OCI-LY1 (cell line): ENCODE measurements at regions not wholly inside any gene's neighbourhood (a gene's known extent, or its start where the extent isn't known, plus 50 kb on each side); places are given as distances from the start of the nearest gene placed in this dataset.
"Not testable (repeated sequence)": the region's sequence is repeated elsewhere in the genome, so short reads cannot be mapped to it uniquely, and the experiment has no call there.

Experiments
- H2AFZ ChIP-seq: fragments of 200-600 bp; sonication (generic), shearing (Covaris generic); 2 replicates; pipeline ENCODE4 v1.6.0; 2014; ENCODE audit warnings: antibody characterized with exemption, mild to moderate bottlenecking, low read length
- H3F3A ChIP-seq: fragments of 200-600 bp; sonication (generic), shearing (Covaris generic); 2 replicates; pipeline ENCODE4 v1.6.0; 2014; ENCODE audit warnings: mild to moderate bottlenecking, antibody characterized with exemption, low read length, moderate library complexity; ENCODE audit not compliant: insufficient read depth
- H3K27ac ChIP-seq: fragments of 200-600 bp; sonication (generic); 2 replicates; pipeline ENCODE4 v1.5.1; 2014; ENCODE audit warnings: low read length, mixed run types, mild to moderate bottlenecking, low read depth; ENCODE audit not compliant: poor library complexity, severe bottlenecking
- H3K27me3 ChIP-seq: fragments of 200-600 bp; sonication (generic); 2 replicates; pipeline ENCODE4 v1.6.0; 2014; ENCODE audit warnings: antibody characterized with exemption, mild to moderate bottlenecking, low read length, moderate library complexity; ENCODE audit not compliant: insufficient read depth
- H3K36me3 ChIP-seq: fragments of 200-600 bp; sonication (generic); 2 replicates; pipeline ENCODE4 v1.6.1; 2014; ENCODE audit warnings: mild to moderate bottlenecking, antibody characterized with exemption, low read length, moderate library complexity, mixed read lengths; ENCODE audit not compliant: insufficient read depth
- H3K4me1 ChIP-seq: fragments of 200-600 bp; sonication (generic); 2 replicates; pipeline ENCODE4 v1.5.1; 2014; ENCODE audit warnings: mild to moderate bottlenecking, low read length, moderate library complexity; ENCODE audit not compliant: insufficient read depth, severe bottlenecking
- H3K4me2 ChIP-seq: fragments of 200-600 bp; sonication (generic), shearing (Covaris generic); 2 replicates; pipeline ENCODE4 v1.6.1; 2014; ENCODE audit warnings: low read length
- H3K4me3 ChIP-seq: fragments of 200-600 bp; sonication (generic); 2 replicates; pipeline ENCODE4 v1.5.1; 2014; ENCODE audit warnings: low read length, low read depth, mild to moderate bottlenecking, mixed read lengths; ENCODE audit not compliant: poor library complexity, severe bottlenecking
- H3K79me2 ChIP-seq: fragments of 200-600 bp; shearing (Covaris generic); 2 replicates; pipeline ENCODE4 v1.6.1; 2016; ENCODE audit warnings: mixed run types, low read length, mixed read lengths; ENCODE audit not compliant: insufficient read depth
- H3K9ac ChIP-seq: fragments of 200-600 bp; sonication (generic), shearing (Covaris generic); 2 replicates; pipeline ENCODE4 v1.6.1; 2014; ENCODE audit warnings: mild to moderate bottlenecking, low read length, mixed read lengths
- H3K9me2 ChIP-seq: fragments of 200-600 bp; sonication (generic), shearing (Covaris generic); 2 replicates; pipeline ENCODE4 v1.6.1; 2014; ENCODE audit warnings: low read depth, mild to moderate bottlenecking, low read length, mixed read lengths
- H3K9me3 ChIP-seq: fragments of 200-600 bp; shearing (Covaris generic); 2 replicates; pipeline ENCODE4 v1.6.1; 2014; ENCODE audit warnings: low read length, mixed read lengths
- H4K20me1 ChIP-seq: fragments of 200-600 bp; sonication (generic), shearing (Covaris generic); 2 replicates; pipeline ENCODE4 v1.6.0; 2016; ENCODE audit warnings: mild to moderate bottlenecking, low read length; ENCODE audit not compliant: insufficient read depth
- EZH2 ChIP-seq: fragments of 200-600 bp; sonication (generic), shearing (Covaris generic); IDR thresholded peaks from 2 replicates; pipeline ENCODE4 v1.8.0; 2017; ENCODE audit warnings: borderline replicate concordance, mixed run types, mild to moderate bottlenecking, antibody characterized with exemption, low read length, moderate library complexity, mixed read lengths
- TF ChIP-seq, protein P1 (sequence below): fragments of 200-600 bp; sonication (generic), shearing (Covaris generic); IDR thresholded peaks from 2 replicates; pipeline ENCODE4 v1.5.1; 2017; ENCODE audit warnings: mild to moderate bottlenecking, antibody characterized with exemption, low read length, moderate library complexity, mixed read lengths

DNA sequence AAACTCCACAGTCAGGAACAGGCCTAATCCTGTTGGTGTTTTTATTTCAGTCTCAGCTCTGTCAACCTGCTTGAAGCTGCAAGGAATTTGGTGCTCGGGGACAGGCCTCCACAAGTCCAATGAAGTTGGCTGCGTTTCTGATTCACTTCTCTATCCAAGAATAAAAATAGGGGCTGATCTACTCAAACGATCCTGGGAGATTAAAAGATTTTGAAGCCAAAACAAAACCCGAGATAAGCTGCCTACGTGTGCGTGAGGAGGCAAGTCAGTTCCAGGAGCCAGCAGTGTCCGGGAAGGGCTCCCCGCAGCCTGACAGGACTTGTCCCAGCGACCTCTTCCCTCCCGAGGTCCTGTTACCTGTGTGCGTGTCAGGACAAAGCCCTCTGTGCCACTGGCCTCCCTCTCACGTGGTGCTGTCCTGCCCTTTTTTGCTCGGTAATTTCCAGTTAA lies 98.0 kb downstream of the ETS2 start:
- peaks cover 5% of the 10 kb centered on the region; the same call in 1 of the 2 replicates for H3K9me3 ChIP-seq
- no peaks in the 10 kb centered on the region for H3F3A ChIP-seq
- no peaks in the 10 kb centered on the region for H4K20me1 ChIP-seq
- H3K9ac ChIP-seq: no peak overlapping the region
- H3K9me2 ChIP-seq: no peaks in the 10 kb centered on the region
- H2AFZ ChIP-seq: no peak overlapping the region
- H3K4me3 ChIP-seq: no peak overlapping the region
- H3K27ac ChIP-seq: no peak overlapping the region
- no peaks in the 10 kb centered on the region for H3K27me3 ChIP-seq
- H3K36me3 ChIP-seq: peaks cover 2% of the 10 kb centered on the region
- no peak overlapping the region for H3K4me2 ChIP-seq
- no peaks in the 10 kb centered on the region for H3K79me2 ChIP-seq
- TF ChIP-seq, protein P1, sequence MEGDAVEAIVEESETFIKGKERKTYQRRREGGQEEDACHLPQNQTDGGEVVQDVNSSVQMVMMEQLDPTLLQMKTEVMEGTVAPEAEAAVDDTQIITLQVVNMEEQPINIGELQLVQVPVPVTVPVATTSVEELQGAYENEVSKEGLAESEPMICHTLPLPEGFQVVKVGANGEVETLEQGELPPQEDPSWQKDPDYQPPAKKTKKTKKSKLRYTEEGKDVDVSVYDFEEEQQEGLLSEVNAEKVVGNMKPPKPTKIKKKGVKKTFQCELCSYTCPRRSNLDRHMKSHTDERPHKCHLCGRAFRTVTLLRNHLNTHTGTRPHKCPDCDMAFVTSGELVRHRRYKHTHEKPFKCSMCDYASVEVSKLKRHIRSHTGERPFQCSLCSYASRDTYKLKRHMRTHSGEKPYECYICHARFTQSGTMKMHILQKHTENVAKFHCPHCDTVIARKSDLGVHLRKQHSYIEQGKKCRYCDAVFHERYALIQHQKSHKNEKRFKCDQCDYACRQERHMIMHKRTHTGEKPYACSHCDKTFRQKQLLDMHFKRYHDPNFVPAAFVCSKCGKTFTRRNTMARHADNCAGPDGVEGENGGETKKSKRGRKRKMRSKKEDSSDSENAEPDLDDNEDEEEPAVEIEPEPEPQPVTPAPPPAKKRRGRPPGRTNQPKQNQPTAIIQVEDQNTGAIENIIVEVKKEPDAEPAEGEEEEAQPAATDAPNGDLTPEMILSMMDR: no peak
- no peak for TF ChIP-seq EZH2
- peaks cover 6% of the 10 kb centered on the region for H3K4me1 ChIP-seq

DNA sequence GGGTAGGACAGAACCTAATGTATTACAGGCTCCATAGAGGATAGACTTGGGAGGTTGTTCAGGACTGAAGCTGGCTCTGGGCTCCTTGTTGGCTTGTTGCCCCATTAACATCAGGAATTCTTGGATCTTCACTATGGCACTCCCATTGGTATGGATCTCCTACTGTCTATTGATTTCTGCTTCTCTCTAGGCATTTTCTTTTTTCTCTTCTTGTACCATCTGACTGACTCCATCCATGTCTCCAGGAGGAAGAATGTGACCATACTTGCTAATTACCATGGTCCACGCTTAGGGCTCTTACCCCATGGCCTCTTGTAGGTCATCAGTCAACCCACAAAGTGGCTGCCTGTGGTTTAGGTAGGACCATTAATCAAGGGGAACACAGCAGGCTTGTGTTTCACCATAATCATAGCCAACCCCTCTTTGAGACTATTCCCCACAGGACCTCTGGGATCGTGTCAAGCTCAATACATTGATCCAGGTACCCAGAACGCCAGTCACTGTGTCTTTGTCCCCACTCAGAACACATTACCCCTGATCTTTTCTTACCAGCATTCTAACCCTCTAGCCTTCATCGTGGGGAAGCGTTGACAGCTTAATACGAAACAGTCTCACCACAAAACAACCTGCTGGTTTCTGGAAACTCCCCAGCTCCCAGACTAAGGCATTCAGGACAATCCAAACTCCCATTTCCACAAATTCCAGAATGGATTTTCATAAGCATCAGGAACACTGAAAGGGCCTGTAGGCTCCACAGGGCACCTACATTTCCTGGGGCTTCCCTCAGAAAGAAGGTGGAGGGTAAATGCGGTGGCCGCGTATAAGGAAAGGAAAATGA lies 97.1 kb downstream of the ETS2 start:
- Histone ChIP-seq H3K4me2 (no peak overlapping the region), H2AFZ (no peak overlapping the region), H3K4me1 (peaks cover 15% of the 10 kb centered on the region), H3K79me2 (no peaks in the 10 kb centered on the region), H3K27me3 (no peaks in the 10 kb centered on the region), H3K9me3 (peaks cover 5% of the 10 kb centered on the region; the same call in 1 of the 2 replicates), H3K4me3 (no peak overlapping the region), H4K20me1 (no peaks in the 10 kb centered on the region), H3F3A (no peaks in the 10 kb centered on the region), H3K9me2 (no peaks in the 10 kb centered on the region), H3K27ac (no peak overlapping the region), H3K9ac (no peak overlapping the region), H3K36me3 (peaks cover 3% of the 10 kb centered on the region)
- TF ChIP-seq, protein P1: no peak
- TF ChIP-seq EZH2: no peak

DNA sequence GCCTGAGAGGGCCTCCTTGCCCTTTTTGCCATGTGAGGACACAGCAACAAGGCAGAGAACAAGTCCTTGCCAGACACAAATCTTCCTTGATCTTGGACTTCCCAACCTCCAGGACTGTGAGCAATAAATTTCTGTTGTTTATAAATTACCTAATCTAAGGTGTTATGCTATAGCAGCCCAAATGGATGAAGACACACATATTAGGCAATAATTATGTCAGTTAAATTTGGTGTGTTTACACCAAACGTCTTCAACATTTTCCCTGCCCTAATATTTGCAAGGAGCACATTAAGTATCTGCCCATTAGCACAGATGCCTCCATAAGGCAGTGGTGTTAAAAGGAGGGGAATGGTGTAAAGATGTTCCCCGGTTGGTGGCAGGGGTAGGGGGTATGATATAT lies 94.8 kb downstream of the ETS2 start:
- Histone ChIP-seq H3F3A (no peaks in the 10 kb centered on the region), H3K9me3 (peaks cover 5% of the 10 kb centered on the region; the same call in 1 of the 2 replicates), H3K9ac (no peak overlapping the region), H3K27ac (no peak overlapping the region), H3K4me1 (peaks cover 34% of the 10 kb centered on the region), H3K79me2 (no peaks in the 10 kb centered on the region), H3K27me3 (no peaks in the 10 kb centered on the region), H3K4me2 (no peak overlapping the region), H3K36me3 (peaks cover 3% of the 10 kb centered on the region), H2AFZ (no peak overlapping the region), H4K20me1 (no peaks in the 10 kb centered on the region), H3K9me2 (no peaks in the 10 kb centered on the region), H3K4me3 (no peak overlapping the region)
- TF ChIP-seq EZH2: no peak
- TF ChIP-seq, protein P1: no peak

DNA sequence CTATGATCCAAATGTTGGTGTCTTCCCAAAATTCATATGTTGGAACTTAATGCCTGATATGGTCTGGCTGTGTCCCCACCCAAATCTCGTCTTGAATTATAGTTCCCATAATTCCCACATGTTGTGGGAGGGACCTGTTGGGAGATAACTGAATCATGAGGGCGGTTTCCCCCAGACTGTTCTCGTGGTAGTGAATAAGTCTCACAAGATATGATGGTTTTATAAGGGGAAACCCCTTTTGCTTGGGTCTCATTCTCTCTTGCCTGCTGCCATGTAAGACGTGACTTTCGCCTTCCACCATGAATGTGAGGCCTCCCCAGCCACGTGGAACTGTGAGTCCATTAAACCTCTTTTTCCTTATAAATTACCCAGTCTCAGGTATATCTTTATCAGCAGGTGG lies 94.3 kb downstream of the ETS2 start:
- H3K4me3 ChIP-seq, H3K4me2 ChIP-seq, H3K79me2 ChIP-seq, H3K27ac ChIP-seq, H3K27me3 ChIP-seq, H3F3A ChIP-seq, H4K20me1 ChIP-seq, H3K9ac ChIP-seq, H3K9me2 ChIP-seq, H3K36me3 ChIP-seq, H2AFZ ChIP-seq, H3K9me3 ChIP-seq: not testable (repeated sequence)
- H3K4me1 ChIP-seq: peaks cover 39% of the 10 kb centered on the region
